CD4-positive, alpha-beta T cell treated with Interleukin-15 for 4 hours (primary cell): ENCODE measurements at regions not wholly inside any gene's neighbourhood (a gene's known extent, or its start where the extent isn't known, plus 50 kb on each side); places are given as distances from the start of the nearest gene placed in this dataset.
"Not testable (repeated sequence)": the region's sequence is repeated elsewhere in the genome, so short reads cannot be mapped to it uniquely, and the experiment has no call there.

Experiments used
- DNase-seq: peaks from one replicate; pipeline ENCODE4 v3.0.0-alpha.2; 2020; ENCODE audit warnings: low spot score

- no peak for DNase-seq
Measured at GRCh38 chr13:103528437-103528836, 462.2 kb upstream of the SLC10A2 start.

GRCh38 chr13:103525530-103525929, 459.3 kb upstream of the SLC10A2 start:
- DNase-seq = no peak

GRCh38 chr13:103523858-103524257, 457.6 kb upstream of the SLC10A2 start:
- no peak for DNase-seq

- no peak for DNase-seq
Measured at GRCh38 chr13:103521532-103521931, 455.3 kb upstream of the SLC10A2 start.

GRCh38 chr13:103517768-103518102, 451.5 kb upstream of the SLC10A2 start:
- DNase-seq = no peak

- DNase-seq = no peak
Measured at GRCh38 chr13:103517066-103517767, 451.0 kb upstream of the SLC10A2 start.

- DNase-seq = no peak
Measured at GRCh38 chr13:103516015-103516795, 450.0 kb upstream of the SLC10A2 start.

GRCh38 chr13:103515410-103515809, 449.2 kb upstream of the SLC10A2 start:
- no peak for DNase-seq

- DNase-seq = no peak
Measured at GRCh38 chr13:103514619-103515018, 448.4 kb upstream of the SLC10A2 start.

GRCh38 chr13:103514188-103514587, 448.0 kb upstream of the SLC10A2 start:
- DNase-seq = no peak

GRCh38 chr13:103510007-103510535, 443.9 kb upstream of the SLC10A2 start:
- no peak for DNase-seq

GRCh38 chr13:103497404-103497803, 431.2 kb upstream of the SLC10A2 start:
- no peak for DNase-seq

GRCh38 chr13:103487841-103488240, 421.6 kb upstream of the SLC10A2 start:
- no peak for DNase-seq

GRCh38 chr13:103473081-103473480, 406.9 kb upstream of the SLC10A2 start:
- DNase-seq = no peak

GRCh38 chr13:103471896-103472295, 405.7 kb upstream of the SLC10A2 start:
- DNase-seq = no peak

GRCh38 chr13:103469771-103470170, 403.6 kb upstream of the SLC10A2 start:
- DNase-seq = no peak

GRCh38 chr13:103466761-103467160, 400.5 kb upstream of the SLC10A2 start:
- no peak for DNase-seq

- not testable (repeated sequence) for DNase-seq
Measured at GRCh38 chr13:103460246-103460645, 394.0 kb upstream of the SLC10A2 start.

GRCh38 chr13:103457050-103457449, 390.8 kb upstream of the SLC10A2 start:
- DNase-seq = not testable (repeated sequence)

GRCh38 chr13:103451656-103452055, 385.4 kb upstream of the SLC10A2 start:
- no peak for DNase-seq

- DNase-seq = no peak
Measured at GRCh38 chr13:103443604-103444003, 377.4 kb upstream of the SLC10A2 start.

GRCh38 chr13:103437651-103438050, 371.4 kb upstream of the SLC10A2 start:
- DNase-seq = no peak

GRCh38 chr13:103436057-103436654, 369.9 kb upstream of the SLC10A2 start:
- no peak for DNase-seq
